GM12873 (cell line): ENCODE measurements at regions not wholly inside any gene's neighbourhood (a gene's known extent, or its start where the extent isn't known, plus 50 kb on each side); places are given as distances from the start of the nearest gene placed in this dataset.

Source experiments
- CTCF ChIP-seq: IDR thresholded peaks from 2 replicates; pipeline ENCODE4 v1.5.1; 2012; ENCODE audit warnings: low read depth, mild to moderate bottlenecking, moderate library complexity, low read length, control low read depth; ENCODE audit not compliant: insufficient read depth; ENCODE audit errors: missing control alignments

GRCh38 chr16:50980666-50981065 lies 170.4 kb downstream of the SALL1 start:
- TF ChIP-seq CTCF: no peak

GRCh38 chr16:50979806-50980620 lies 171.1 kb downstream of the SALL1 start:
- no peak for TF ChIP-seq CTCF

GRCh38 chr16:50977138-50977537 lies 173.9 kb downstream of the SALL1 start:
- TF ChIP-seq CTCF: no peak

- TF ChIP-seq CTCF: no peak
Measured at GRCh38 chr16:50974438-50975036, 176.5 kb downstream of the SALL1 start.

GRCh38 chr16:50972876-50973275 lies 178.2 kb downstream of the SALL1 start:
- TF ChIP-seq CTCF: no peak

- TF ChIP-seq CTCF: no peak
Measured at GRCh38 chr16:50970281-50970680, 180.8 kb downstream of the SALL1 start.

- no peak for TF ChIP-seq CTCF
Measured at GRCh38 chr16:50967827-50968612, 183.1 kb downstream of the SALL1 start.
